GM12865 (cell line): ENCODE measurements at regions not wholly inside any gene's neighbourhood (a gene's known extent, or its start where the extent isn't known, plus 50 kb on each side); places are given as distances from the start of the nearest gene placed in this dataset.

Experiments used
- DNase-seq: peaks from one replicate; pipeline ENCODE4 v3.0.0; 2010; ENCODE audit warnings: low read depth
- H3K4me3 ChIP-seq: 2 replicates; pipeline ENCODE4 v1.5.1; 2011; ENCODE audit warnings: mild to moderate bottlenecking, low read depth, low read length, control low read depth
- TF ChIP-seq, protein P1 (sequence below): IDR thresholded peaks from 2 replicates; pipeline ENCODE4 v1.5.1; 2011; ENCODE audit warnings: low read length, control low read depth, low read depth, inconsistent platforms; ENCODE audit not compliant: insufficient read depth; ENCODE audit errors: missing control alignments

DNA sequence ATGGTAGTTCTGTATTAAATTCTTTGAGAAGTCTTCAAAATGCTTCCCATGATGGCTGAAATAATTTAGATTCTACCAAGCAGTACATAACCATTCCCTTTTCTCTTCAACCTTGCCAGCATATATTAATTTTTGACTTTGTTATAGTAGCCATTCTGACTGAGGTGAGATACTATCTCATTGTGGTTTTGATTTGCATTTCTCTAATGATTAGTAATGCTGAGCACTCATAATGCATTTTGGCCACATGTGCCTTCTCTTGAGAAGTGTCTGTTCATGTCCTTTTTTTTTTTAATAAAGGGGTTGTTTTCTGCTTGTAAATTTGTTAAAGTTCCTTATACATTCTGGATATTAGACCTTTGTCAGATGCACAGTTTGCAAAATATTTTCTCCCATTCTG is 173.9 kb downstream of the CALCRL start:
- DNase-seq: no peak
- H3K4me3 ChIP-seq: no peak overlapping the region
- TF ChIP-seq, protein P1, sequence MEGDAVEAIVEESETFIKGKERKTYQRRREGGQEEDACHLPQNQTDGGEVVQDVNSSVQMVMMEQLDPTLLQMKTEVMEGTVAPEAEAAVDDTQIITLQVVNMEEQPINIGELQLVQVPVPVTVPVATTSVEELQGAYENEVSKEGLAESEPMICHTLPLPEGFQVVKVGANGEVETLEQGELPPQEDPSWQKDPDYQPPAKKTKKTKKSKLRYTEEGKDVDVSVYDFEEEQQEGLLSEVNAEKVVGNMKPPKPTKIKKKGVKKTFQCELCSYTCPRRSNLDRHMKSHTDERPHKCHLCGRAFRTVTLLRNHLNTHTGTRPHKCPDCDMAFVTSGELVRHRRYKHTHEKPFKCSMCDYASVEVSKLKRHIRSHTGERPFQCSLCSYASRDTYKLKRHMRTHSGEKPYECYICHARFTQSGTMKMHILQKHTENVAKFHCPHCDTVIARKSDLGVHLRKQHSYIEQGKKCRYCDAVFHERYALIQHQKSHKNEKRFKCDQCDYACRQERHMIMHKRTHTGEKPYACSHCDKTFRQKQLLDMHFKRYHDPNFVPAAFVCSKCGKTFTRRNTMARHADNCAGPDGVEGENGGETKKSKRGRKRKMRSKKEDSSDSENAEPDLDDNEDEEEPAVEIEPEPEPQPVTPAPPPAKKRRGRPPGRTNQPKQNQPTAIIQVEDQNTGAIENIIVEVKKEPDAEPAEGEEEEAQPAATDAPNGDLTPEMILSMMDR: no peak

DNA sequence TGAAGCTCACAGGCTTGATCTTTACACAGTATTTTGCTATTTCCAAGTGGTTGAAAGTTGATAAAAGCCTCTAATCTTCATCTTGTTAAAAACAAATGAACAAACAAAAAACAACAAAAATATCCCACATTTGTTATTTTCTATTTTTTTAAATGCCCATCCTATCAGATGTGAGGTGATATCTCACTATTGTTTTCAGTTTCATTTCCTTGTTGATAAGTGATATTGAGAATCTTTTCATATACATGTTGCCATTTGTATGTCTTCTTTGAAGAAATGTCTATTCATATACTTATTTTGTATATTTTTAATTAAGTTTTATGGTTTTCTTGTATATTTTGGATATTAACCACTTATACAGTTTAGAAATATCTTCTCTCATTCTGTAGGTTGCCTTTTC is 175.8 kb downstream of the CALCRL start:
- no peak overlapping the region for H3K4me3 ChIP-seq
- TF ChIP-seq, protein P1: no peak
- DNase-seq: no peak

DNA sequence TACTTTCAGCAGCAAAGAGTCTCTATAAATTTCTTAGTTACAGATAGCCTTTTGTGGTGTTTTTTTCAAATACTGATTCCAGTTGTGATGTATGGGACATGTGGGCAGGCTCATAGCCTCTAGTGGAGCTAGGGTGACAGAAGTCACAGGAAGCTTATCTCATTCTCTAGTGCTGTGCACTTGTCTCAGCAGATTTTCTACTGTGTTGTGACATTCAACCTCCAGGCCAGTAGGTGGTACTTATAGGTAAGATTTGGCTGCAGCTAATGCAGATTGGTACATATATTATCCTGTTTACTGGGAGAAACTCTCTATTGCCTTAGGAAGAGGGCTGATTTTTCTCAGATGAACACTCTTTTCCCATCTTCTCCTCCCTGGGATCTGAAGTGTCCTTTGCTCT is 176.2 kb downstream of the CALCRL start:
- TF ChIP-seq, protein P1: no peak
- H3K4me3 ChIP-seq: no peak overlapping the region
- DNase-seq: no peak

DNA sequence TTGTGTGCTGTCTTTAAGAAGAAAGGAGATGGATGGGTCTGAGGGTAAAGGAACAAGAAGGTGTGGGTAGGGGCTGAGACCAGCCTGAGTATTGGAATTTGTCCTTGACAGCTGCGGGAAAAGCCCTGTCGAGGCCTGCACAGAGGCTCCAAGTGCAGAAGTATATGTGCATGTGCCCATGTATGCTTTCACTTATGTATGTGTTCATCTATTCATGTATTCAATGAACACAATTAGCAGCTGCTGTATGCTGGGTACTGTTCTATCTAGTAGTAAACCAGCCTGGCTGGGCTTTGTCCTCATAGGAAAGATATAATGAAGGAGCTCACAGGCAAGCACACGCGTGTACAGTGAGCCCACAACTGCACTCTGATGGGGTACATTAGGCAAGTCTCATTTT is 181.4 kb downstream of the CALCRL start:
- TF ChIP-seq, protein P1: no peak
- no peak for DNase-seq
- H3K4me3 ChIP-seq: no peak overlapping the region

DNA sequence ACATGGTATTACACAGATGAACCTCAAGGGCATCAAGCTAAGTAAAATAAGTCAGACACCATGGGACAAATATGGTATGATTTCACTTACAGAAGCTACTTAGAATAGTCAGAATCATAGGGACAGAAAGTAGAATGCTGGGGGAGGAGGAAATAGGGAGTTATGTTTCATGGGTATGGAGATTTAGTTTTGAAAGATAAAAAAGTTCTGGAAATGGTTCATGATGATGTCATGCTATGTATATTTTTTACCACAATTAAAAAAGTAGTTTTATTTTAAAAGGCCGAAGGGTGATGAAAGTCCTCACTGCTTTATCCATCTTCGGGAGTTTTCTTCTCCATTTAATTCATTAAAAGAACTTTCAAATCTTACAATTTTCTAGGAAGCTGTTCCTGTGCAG is 181.9 kb downstream of the CALCRL start:
- H3K4me3 ChIP-seq: no peak overlapping the region
- DNase-seq: no peak
- TF ChIP-seq, protein P1: no peak

DNA sequence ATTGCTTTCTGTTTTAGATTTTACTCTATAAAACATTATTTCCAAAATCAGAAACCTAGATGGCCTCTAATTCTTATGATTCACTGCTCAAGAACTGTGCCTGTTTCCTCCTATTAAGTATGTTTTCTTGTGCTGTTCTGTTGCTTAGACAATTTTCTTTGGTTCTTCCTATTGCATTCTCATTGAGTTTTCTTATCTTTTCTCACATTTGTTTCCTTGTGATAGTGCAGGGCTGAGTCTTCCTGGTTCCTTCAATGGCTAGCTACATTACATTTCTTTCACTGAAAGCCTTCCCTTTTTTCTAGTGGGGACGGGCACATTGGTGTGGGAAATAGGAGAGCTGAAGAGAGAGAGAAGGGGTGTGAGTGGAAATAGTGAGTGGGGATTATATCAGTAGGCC is 183.4 kb downstream of the CALCRL start:
- no peak for DNase-seq
- H3K4me3 ChIP-seq: no peak overlapping the region
- TF ChIP-seq, protein P1: no peak

DNA sequence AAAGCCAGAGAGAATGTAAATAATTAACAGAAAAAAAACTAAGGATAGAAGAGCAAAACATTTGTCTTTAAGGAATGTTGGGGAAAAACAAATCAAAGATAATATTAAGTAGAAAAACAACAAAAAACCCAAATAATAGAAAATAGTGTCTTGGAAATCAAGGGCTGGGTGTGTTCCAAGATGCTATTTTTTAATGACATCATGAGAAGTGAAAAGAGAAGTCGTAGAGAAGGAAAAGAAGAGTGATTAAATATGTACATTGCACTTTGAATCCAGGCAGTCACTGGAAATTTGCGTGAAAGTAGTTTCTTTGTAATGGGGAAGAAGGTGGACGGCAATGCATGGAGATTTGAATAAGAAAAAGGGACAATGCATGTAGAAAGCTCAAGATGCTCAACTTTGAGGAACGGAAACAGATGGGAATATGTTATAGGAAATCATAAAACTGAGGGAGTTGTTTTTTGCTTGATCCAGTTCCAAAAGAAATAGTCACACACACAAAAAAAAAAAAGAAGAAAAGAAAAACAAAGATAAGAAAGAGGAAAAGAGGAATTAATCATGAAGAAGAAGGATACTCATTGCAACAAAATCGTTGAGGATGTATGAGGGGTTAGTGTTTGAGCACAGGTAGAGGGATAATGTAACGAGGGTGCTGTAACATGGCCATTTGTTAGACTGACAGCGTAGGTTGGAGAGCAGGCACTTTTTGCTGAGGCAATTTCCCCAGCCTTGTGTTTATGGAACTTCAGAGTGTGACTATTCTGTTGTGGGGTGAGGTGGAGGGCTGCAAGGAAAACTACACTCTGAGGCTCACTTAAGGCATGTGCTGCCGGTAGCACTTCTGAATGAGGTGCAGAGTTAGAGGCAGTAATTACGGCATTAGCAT is 184.1 kb downstream of the CALCRL start:
- DNase-seq: no peak
- H3K4me3 ChIP-seq: no peak overlapping the region
- TF ChIP-seq, protein P1: no peak
